H9 (cell line): ENCODE measurements at regions not wholly inside any gene's neighbourhood (a gene's known extent, or its start where the extent isn't known, plus 50 kb on each side); places are given as distances from the start of the nearest gene placed in this dataset.

Experiments used
- DNase-seq: peaks from one replicate; pipeline ENCODE4 v3.0.0-alpha.2; 2017
- H2AFZ ChIP-seq: one replicate; pipeline ENCODE4 v1.6.1; 2013; ENCODE audit warnings: mild to moderate bottlenecking, low read length, control low read depth, moderate library complexity
- H2AK5ac ChIP-seq: 2 replicates; pipeline ENCODE4 v1.6.1; 2013; ENCODE audit warnings: low read length, control low read depth, mixed read lengths; ENCODE audit not compliant: insufficient read length
- H2BK120ac ChIP-seq: one replicate; pipeline ENCODE4 v1.6.1; 2013; ENCODE audit warnings: low read depth, mild to moderate bottlenecking, low read length, control low read depth, inconsistent platforms; ENCODE audit not compliant: poor library complexity, severe bottlenecking
- H2BK12ac ChIP-seq: 2 replicates; pipeline ENCODE4 v1.6.1; 2013; ENCODE audit warnings: low read length, control low read depth, mixed read lengths, low read depth; ENCODE audit not compliant: insufficient read length
- H2BK15ac ChIP-seq: 2 replicates; pipeline ENCODE4 v1.6.1; 2013; ENCODE audit warnings: low read depth, low read length, control low read depth
- H2BK20ac ChIP-seq: one replicate; pipeline ENCODE4 v1.6.1; 2013; ENCODE audit warnings: low read depth, mild to moderate bottlenecking, low read length, control low read depth, inconsistent platforms; ENCODE audit not compliant: poor library complexity, severe bottlenecking
- H2BK5ac ChIP-seq: 2 replicates; pipeline ENCODE4 v1.6.1; 2013; ENCODE audit warnings: low read length, control low read depth, mixed read lengths; ENCODE audit not compliant: insufficient read length
- H3K14ac ChIP-seq: 2 replicates; pipeline ENCODE4 v1.6.1; 2013; ENCODE audit warnings: low read length, control low read depth; ENCODE audit not compliant: insufficient read depth
- H3K18ac ChIP-seq: 2 replicates; pipeline ENCODE4 v1.6.1; 2013; ENCODE audit warnings: low read depth, mild to moderate bottlenecking, mixed read lengths, low read length, control low read depth; ENCODE audit not compliant: insufficient read length
- H3K23ac ChIP-seq: 2 replicates; pipeline ENCODE4 v1.6.1; 2013; ENCODE audit warnings: low read length, control low read depth, mixed read lengths, low read depth; ENCODE audit not compliant: insufficient read length
- H3K23me2 ChIP-seq: 2 replicates; pipeline ENCODE4 v1.6.1; 2013; ENCODE audit warnings: low read depth, mild to moderate bottlenecking, mixed read lengths, low read length, control low read depth; ENCODE audit not compliant: insufficient read length, poor library complexity, severe bottlenecking
- H3K27ac ChIP-seq: 2 replicates; pipeline ENCODE4 v1.5.1; 2013; ENCODE audit warnings: low read length, control low read depth, mixed read lengths, low read depth; ENCODE audit not compliant: insufficient read length
- H3K27me3 ChIP-seq: 2 replicates; pipeline ENCODE4 v1.6.1; 2013; ENCODE audit warnings: low read length, control low read depth, inconsistent platforms; ENCODE audit not compliant: insufficient read depth
- H3K4ac ChIP-seq: 2 replicates; pipeline ENCODE4 v1.6.1; 2013; ENCODE audit warnings: low read depth, mild to moderate bottlenecking, control low read depth, inconsistent platforms, low read length, moderate library complexity
- H3K4me1 ChIP-seq: 2 replicates; pipeline ENCODE4 v1.6.1; 2013; ENCODE audit warnings: low read length, control low read depth, inconsistent platforms; ENCODE audit not compliant: insufficient read depth
- H3K4me2 ChIP-seq: 2 replicates; pipeline ENCODE4 v1.6.1; 2013; ENCODE audit warnings: low read length, control low read depth, mixed read lengths; ENCODE audit not compliant: insufficient read length, insufficient read depth
- H3K56ac ChIP-seq: 2 replicates; pipeline ENCODE4 v1.6.1; 2013; ENCODE audit warnings: low read depth, mild to moderate bottlenecking, mixed read lengths, low read length, control low read depth; ENCODE audit not compliant: insufficient read length
- H3K79me1 ChIP-seq: 2 replicates; pipeline ENCODE4 v1.6.1; 2013; ENCODE audit warnings: low read depth, mild to moderate bottlenecking, moderate library complexity, low read length, control low read depth, inconsistent platforms; ENCODE audit not compliant: insufficient read depth, poor library complexity, severe bottlenecking
- H3K79me2 ChIP-seq: 2 replicates; pipeline ENCODE4 v1.6.1; 2013; ENCODE audit warnings: low read length, control low read depth, inconsistent platforms; ENCODE audit not compliant: insufficient read depth
- H3K9ac ChIP-seq: 2 replicates; pipeline ENCODE4 v1.6.1; 2013; ENCODE audit warnings: low read length, control low read depth, mixed read lengths; ENCODE audit not compliant: insufficient read length; ENCODE audit errors: extremely low read depth
- H3K9me3 ChIP-seq: one replicate; pipeline ENCODE4 v1.6.1; 2013; ENCODE audit warnings: low read depth, low read length, inconsistent platforms; ENCODE audit not compliant: control insufficient read depth
- H3T11ph ChIP-seq: one replicate; pipeline ENCODE4 v1.6.1; 2013; ENCODE audit warnings: mild to moderate bottlenecking, low read length, control low read depth, inconsistent platforms
- H4K20me1 ChIP-seq: one replicate; pipeline ENCODE4 v1.6.1; 2013; ENCODE audit not compliant: control insufficient read depth, insufficient read length, insufficient read depth
- H4K5ac ChIP-seq: 2 replicates; pipeline ENCODE4 v1.6.1; 2013; ENCODE audit warnings: low read depth, mild to moderate bottlenecking, mixed read lengths, low read length, control low read depth; ENCODE audit not compliant: insufficient read length
- H4K8ac ChIP-seq: replicated peaks from 2 replicates; pipeline ENCODE4 v1.6.1; 2013; ENCODE audit warnings: low read length, control low read depth, mixed read lengths, low read depth; ENCODE audit not compliant: insufficient read length
- H4K91ac ChIP-seq: 2 replicates; pipeline ENCODE4 v1.6.1; 2013; ENCODE audit warnings: low read depth, mild to moderate bottlenecking, moderate library complexity, mixed read lengths, low read length, control low read depth; ENCODE audit not compliant: insufficient read length
- H3K27ac Mint-ChIP-seq, 3 experiments: 2 replicates in 2 of 3; 3 replicates in 1 of 3; pipeline ENCODE4 v1.8.0; 2020 to 2021; ENCODE audit warnings: mixed read lengths in 3 of 3, mild to moderate bottlenecking in 1 of 3, moderate library complexity in 1 of 3
- H3K27me3 Mint-ChIP-seq: 2 replicates; pipeline ENCODE4 v1.8.0; 2021; ENCODE audit warnings: low read depth, mild to moderate bottlenecking, moderate library complexity, mixed read lengths
- H3K36me3 Mint-ChIP-seq, 3 experiments: 2 replicates in 2 of 3; 3 replicates in 1 of 3; pipeline ENCODE4 v1.8.0; 2020 to 2021; ENCODE audit warnings: low read depth in 3 of 3, mixed read lengths in 3 of 3; ENCODE audit not compliant: insufficient read depth in 1 of 3
- H3K4me1 Mint-ChIP-seq, 2 experiments: 2 replicates each; pipeline ENCODE4 v1.8.0; 2020; ENCODE audit warnings: mixed read lengths in 2 of 2
- H3K4me3 Mint-ChIP-seq, 2 experiments: 2 replicates in 1 of 2; 3 replicates in 1 of 2; pipeline ENCODE4 v1.8.0; 2020 to 2021; ENCODE audit warnings: mild to moderate bottlenecking in 2 of 2, mixed read lengths in 2 of 2, moderate library complexity in 1 of 2
- H3K9me3 Mint-ChIP-seq, 2 experiments: 2 replicates in 1 of 2; 3 replicates in 1 of 2; pipeline ENCODE4 v1.8.0; 2020; ENCODE audit warnings: mild to moderate bottlenecking in 2 of 2, mixed read lengths in 2 of 2, moderate library complexity in 1 of 2
- CTCF ChIP-seq: fragments of 200-600 bp; sonication (generic); conservative IDR thresholded peaks from 3 replicates; pipeline ENCODE4 v1.8.0; 2021; ENCODE audit warnings: antibody characterized with exemption, mild to moderate bottlenecking
- WGBS: extraction: QIAGEN DNeasy Blood & Tissue Kit; methylation state at CpG from one replicate; pipeline ENCODE4 v1.1.7; 2013; ENCODE audit warnings: missing lambda C conversion rate, low lambda C conversion rate, mixed read lengths; ENCODE audit not compliant: insufficient read length; ENCODE audit errors: extremely low coverage; 5-methylcytosine and 5-hydroxymethylcytosine counted together

DNA sequence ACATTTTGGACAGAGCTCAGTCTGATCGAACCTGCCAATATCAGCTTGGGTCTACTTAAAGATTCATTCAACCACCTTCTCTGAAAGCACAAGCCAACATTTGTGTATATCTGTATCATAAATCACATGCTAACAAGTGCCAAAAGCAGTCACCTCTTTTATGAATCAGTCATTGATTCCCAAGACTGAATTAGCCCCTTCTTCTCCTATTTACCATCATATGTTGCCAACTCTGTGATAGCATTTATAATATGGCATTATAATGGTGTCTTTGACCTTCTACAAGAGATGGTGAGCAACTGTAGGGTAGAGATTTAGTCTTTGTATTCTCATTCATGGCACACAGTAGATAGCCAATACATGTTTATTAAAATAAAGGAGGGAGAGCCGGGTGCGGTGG, 61.4 kb downstream of the DDX53 start:
- no peaks in the 10 kb centered on the region for H3K36me3 Mint-ChIP-seq
- no peak overlapping the region for H3K27ac Mint-ChIP-seq
- H3K9me3 ChIP-seq, result no peaks in the 10 kb centered on the region
- no peak overlapping the region for H3K18ac ChIP-seq
- H2BK12ac ChIP-seq, result no peak overlapping the region
- H3K27me3 Mint-ChIP-seq, result no peaks in the 10 kb centered on the region
- H2BK120ac ChIP-seq, result no peak overlapping the region
- H3K4me2 ChIP-seq, result no peak overlapping the region
- no peak overlapping the region for H3K14ac ChIP-seq
- H3K23me2 ChIP-seq, result no peaks in the 10 kb centered on the region
- H3K79me1 ChIP-seq, result no peaks in the 10 kb centered on the region
- no peak overlapping the region for H3K23ac ChIP-seq
- H2BK15ac ChIP-seq, result no peak overlapping the region
- H3K4me1 ChIP-seq, result 0 out of 2 replicates have a peak, but pooled peaks cover 2% of the 10 kb centered on the region
- no peaks in the 10 kb centered on the region for H4K20me1 ChIP-seq
- H2AFZ ChIP-seq, result no peak overlapping the region
- H3K9ac ChIP-seq, result no peak overlapping the region
- H3K4me3 Mint-ChIP-seq, result no peak overlapping the region
- H2AK5ac ChIP-seq, result no peak overlapping the region
- no peak overlapping the region for H4K91ac ChIP-seq
- H3K9me3 Mint-ChIP-seq, result peaks cover 12 to 45% of the 10 kb centered on the region in 2 experiments; a peak in 4 of 5 replicates
- H3K79me2 ChIP-seq, result no peaks in the 10 kb centered on the region
- no peak overlapping the region for H2BK20ac ChIP-seq
- H3K4me1 Mint-ChIP-seq, result peaks cover 3 to 8% of the 10 kb centered on the region in 2 experiments; a peak in 3 of 4 replicates
- no peak overlapping the region for H3K27ac ChIP-seq
- no peak overlapping the region for H3K4ac ChIP-seq
- no peak overlapping the region for H4K5ac ChIP-seq
- TF ChIP-seq CTCF, result no peak
- no CpG with 5 or more reads among the region's 3 CpGs for WGBS
- H3K27me3 ChIP-seq, result no peaks in the 10 kb centered on the region
- no peak for DNase-seq
- H3K56ac ChIP-seq, result no peak overlapping the region
- no peak overlapping the region for H3T11ph ChIP-seq
- H2BK5ac ChIP-seq, result no peak overlapping the region
- no peak overlapping the region for H4K8ac ChIP-seq
